Muscle of back (tissue), 3 donors: ENCODE measurements at regions not wholly inside any gene's neighbourhood (a gene's known extent, or its start where the extent isn't known, plus 50 kb on each side); places are given as distances from the start of the nearest gene placed in this dataset.
"Not testable (repeated sequence)": the region's sequence is repeated elsewhere in the genome, so short reads cannot be mapped to it uniquely, and the experiment has no call there.

Experiments used
- DNase-seq, 3 donors: peaks; one replicate each; pipeline versions ENCODE4 v3.0.0 to v3.0.0-alpha.2; 2013

- DNase-seq: not testable (repeated sequence)
These were observed 113.4 kb downstream of the PMAIP1 start for GRCh38 chr18:60013148-60013547.

- no peak for DNase-seq
These were observed 111.2 kb downstream of the PMAIP1 start for GRCh38 chr18:60010984-60011383.

GRCh38 chr18:60010513-60010912 is 110.7 kb downstream of the PMAIP1 start:
- no peak for DNase-seq

- DNase-seq: no peak
These were observed 107.9 kb downstream of the PMAIP1 start for GRCh38 chr18:60007661-60008060.

GRCh38 chr18:60003610-60004185 is 103.9 kb downstream of the PMAIP1 start:
- no peak for DNase-seq

GRCh38 chr18:59996370-59996966 is 96.7 kb downstream of the PMAIP1 start:
- DNase-seq: peak; percentile 10 to 37 (median 23)

- no peak for DNase-seq
These were observed 94.6 kb downstream of the PMAIP1 start for GRCh38 chr18:59994357-59994756.

GRCh38 chr18:59993560-59993959 is 93.8 kb downstream of the PMAIP1 start:
- DNase-seq: no peak

GRCh38 chr18:59990121-59990823 is 90.5 kb downstream of the PMAIP1 start:
- no peak for DNase-seq

GRCh38 chr18:59988098-59988706 is 88.4 kb downstream of the PMAIP1 start:
- DNase-seq: peak; percentile 39 to 67 (median 44)

GRCh38 chr18:59987102-59987501 is 87.3 kb downstream of the PMAIP1 start:
- DNase-seq: no peak

GRCh38 chr18:59986139-59986538 is 86.3 kb downstream of the PMAIP1 start:
- DNase-seq: no peak

- no peak for DNase-seq
These were observed 85.5 kb downstream of the PMAIP1 start for GRCh38 chr18:59985289-59985688.

- no peak for DNase-seq
These were observed 83.7 kb downstream of the PMAIP1 start for GRCh38 chr18:59983506-59983905.

- no peak for DNase-seq
These were observed 80.4 kb downstream of the PMAIP1 start for GRCh38 chr18:59980188-59980637.

GRCh38 chr18:59971871-59972428 is 72.2 kb downstream of the PMAIP1 start:
- no peak for DNase-seq

GRCh38 chr18:59971144-59971543 is 71.3 kb downstream of the PMAIP1 start:
- DNase-seq: not testable (repeated sequence)

- DNase-seq: not testable (repeated sequence)
These were observed 69.8 kb downstream of the PMAIP1 start for GRCh38 chr18:59969477-59970028.

GRCh38 chr18:59968583-59968982 is 68.8 kb downstream of the PMAIP1 start:
- no peak for DNase-seq

- no peak for DNase-seq
These were observed 68.1 kb downstream of the PMAIP1 start for GRCh38 chr18:59967878-59968277.

- no peak for DNase-seq
These were observed 67.1 kb downstream of the PMAIP1 start for GRCh38 chr18:59966913-59967312.

- no peak for DNase-seq
These were observed 63.4 kb downstream of the PMAIP1 start for GRCh38 chr18:59963229-59963628.
